ENCODE measurements at regions not wholly inside any gene's neighbourhood (a gene's known extent, or its start where the extent isn't known, plus 50 kb on each side); places are given as distances from the start of the nearest gene placed in this dataset.

GRCh38 chr17:69620363-69620762, 205.9 kb downstream of the MAP2K6 start:
- Histone ChIP-seq H3K27me3 (ENCODE audit: insufficient read depth, low read depth, low read length) (no peaks in the 10 kb centered on the region), H3K9me3 (ENCODE audit: low read length) (peaks cover 4% of the 10 kb centered on the region), H3K27ac (ENCODE audit: low read length) (no peak overlapping the region)

GRCh38 chr17:69625474-69625873, 211.0 kb downstream of the MAP2K6 start:
- Histone ChIP-seq H3K79me2 (replicated peaks; ENCODE audit: insufficient read depth, low read length) (no peaks in the 10 kb centered on the region), H3K4me3 (ENCODE audit: low read length) (no peak overlapping the region), H3F3A (ENCODE audit: insufficient read depth, low read length, poor library complexity, severe bottlenecking) (no peaks in the 10 kb centered on the region), H3K27me3 (ENCODE audit: insufficient read depth, low read depth, low read length) (no peaks in the 10 kb centered on the region), H3K36me3 (ENCODE audit: insufficient read depth, low read length) (no peaks in the 10 kb centered on the region), H2AFZ (ENCODE audit: low read depth, low read length) (no peak overlapping the region), H3K9ac (ENCODE audit: low read length) (no peak overlapping the region), H3K9me3 (ENCODE audit: low read length) (peaks cover 4% of the 10 kb centered on the region), H3K27ac (ENCODE audit: low read length) (no peak overlapping the region), H3K4me2 (ENCODE audit: low read length) (no peak overlapping the region), H3K9me2 (ENCODE audit: insufficient read depth, low read length) (no peaks in the 10 kb centered on the region), H4K20me1 (ENCODE audit: insufficient read depth) (no peaks in the 10 kb centered on the region)
- TF ChIP-seq REST (IDR thresholded peaks at IDR 0.05; ENCODE audit: borderline replicate concordance), result peak; percentile 18
- no peak for TF ChIP-seq EP300 (conservative IDR thresholded peaks at IDR 0.05; ENCODE audit: poor library complexity, severe bottlenecking)
- TF ChIP-seq POLR2AphosphoS5 (IDR thresholded peaks at IDR 0.05), result peak; percentile 81
- TF ChIP-seq SMC3 (conservative IDR thresholded peaks at IDR 0.05; ENCODE audit: poor library complexity), result no peak

More at GRCh38 chr17:69620363-69620762, 205.9 kb downstream of the MAP2K6 start:
- Histone ChIP-seq H3K36me3 (ENCODE audit: insufficient read depth, low read length) (no peaks in the 10 kb centered on the region), H3K4me2 (ENCODE audit: low read length) (no peak overlapping the region), H3K9ac (ENCODE audit: low read length) (no peak overlapping the region), H3K9me2 (ENCODE audit: insufficient read depth, low read length) (no peaks in the 10 kb centered on the region), H3K4me3 (ENCODE audit: low read length) (no peak overlapping the region), H3F3A (ENCODE audit: insufficient read depth, low read length, poor library complexity, severe bottlenecking) (no peaks in the 10 kb centered on the region), H3K79me2 (replicated peaks; ENCODE audit: insufficient read depth, low read length) (no peaks in the 10 kb centered on the region), H2AFZ (ENCODE audit: low read depth, low read length) (no peak overlapping the region), H4K20me1 (ENCODE audit: insufficient read depth) (no peaks in the 10 kb centered on the region)
- TF ChIP-seq RAD21 (conservative IDR thresholded peaks at IDR 0.05) (no peak), SMC3 (conservative IDR thresholded peaks at IDR 0.05; ENCODE audit: poor library complexity) (no peak), EZH2 (IDR thresholded peaks at IDR 0.05; ENCODE audit: borderline replicate concordance, insufficient read depth, low read length, poor library complexity, severe bottlenecking) (no peak), CTCF (IDR thresholded peaks at IDR 0.05; ENCODE audit: poor library complexity, severe bottlenecking) (no peak), EP300 (conservative IDR thresholded peaks at IDR 0.05; ENCODE audit: poor library complexity, severe bottlenecking) (no peak), REST (IDR thresholded peaks at IDR 0.05; ENCODE audit: borderline replicate concordance) (no peak), MXI1 (conservative IDR thresholded peaks at IDR 0.05; ENCODE audit: poor library complexity, severe bottlenecking) (no peak), TAF1 (IDR thresholded peaks at IDR 0.05; ENCODE audit: low read depth) (no peak), POLR2AphosphoS5 (IDR thresholded peaks at IDR 0.05) (no peak)
